A673 (cell line): ENCODE measurements at regions not wholly inside any gene's neighbourhood (a gene's known extent, or its start where the extent isn't known, plus 50 kb on each side); places are given as distances from the start of the nearest gene placed in this dataset.

ENCODE experiments used
- BruUV-seq: library from RNA; stranded (reverse); fragments of 400-500 nt; replicated peaks from 2 replicates; lab custom pipeline; 2021; lab: Mats Ljungman, UMichigan
- CTCF ChIA-PET: fragments of 300-600 bp; sonication (Branson Sonifier 250); formaldehyde crosslinking; loops from one replicate; lab custom pipeline; 2022; ENCODE audit warnings: antibody characterized with exemption; lab: Charles Lee
- POLR2A ChIA-PET: fragments of 300-600 bp; sonication (Branson Sonifier 250); formaldehyde crosslinking; loops from one replicate; lab custom pipeline; 2022; ENCODE audit warnings: antibody characterized with exemption; ENCODE audit not compliant: low non-redundant PET; lab: Charles Lee
- DNase-seq: peaks from one replicate; pipeline ENCODE4 v3.0.0-alpha.2; 2015; ENCODE audit warnings: low spot score
- H3K27ac ChIP-seq: fragments of 200-600 bp; sonication (generic); 2 replicates; pipeline ENCODE4 v1.5.1; 2016; ENCODE audit warnings: mixed run types, low read depth, mild to moderate bottlenecking, mixed read lengths, antibody characterized with exemption, low read length; ENCODE audit not compliant: poor library complexity, severe bottlenecking
- H3K27me3 ChIP-seq: fragments of 200-600 bp; sonication (generic); replicated peaks from 2 replicates; pipeline ENCODE4 v1.6.1; 2017; ENCODE audit warnings: mixed run types, low read depth, mild to moderate bottlenecking, mixed read lengths, antibody characterized with exemption, low read length; ENCODE audit not compliant: insufficient read depth, poor library complexity
- H3K36me3 ChIP-seq: fragments of 200-600 bp; sonication (generic); 2 replicates; pipeline ENCODE4 v1.6.1; 2016; ENCODE audit warnings: mixed run types, mild to moderate bottlenecking, mixed read lengths, antibody characterized with exemption, low read length; ENCODE audit not compliant: insufficient read depth, poor library complexity, severe bottlenecking
- H3K4me1 ChIP-seq: fragments of 200-600 bp; sonication (generic); 2 replicates; pipeline ENCODE4 v1.6.1; 2017; ENCODE audit warnings: mixed run types, mild to moderate bottlenecking, mixed read lengths, antibody characterized with exemption, low read length; ENCODE audit not compliant: insufficient read depth, poor library complexity, severe bottlenecking
- H3K4me3 ChIP-seq: fragments of 200-600 bp; sonication (generic); 2 replicates; pipeline ENCODE4 v1.5.1; 2016; ENCODE audit warnings: low read depth, mixed run types, mild to moderate bottlenecking, mixed read lengths, low read length; ENCODE audit not compliant: poor library complexity, severe bottlenecking
- H3K9me3 ChIP-seq: fragments of 200-600 bp; sonication (generic); 2 replicates; pipeline ENCODE4 v1.6.1; 2016; ENCODE audit warnings: mixed run types, low read depth, mild to moderate bottlenecking, mixed read lengths, antibody characterized with exemption, low read length; ENCODE audit not compliant: poor library complexity, severe bottlenecking
- EZH2 ChIP-seq: fragments of 200-600 bp; sonication (generic); IDR thresholded peaks from 2 replicates; pipeline ENCODE4 v1.6.1; 2017; ENCODE audit warnings: borderline replicate concordance, low read depth, mild to moderate bottlenecking, mixed read lengths, antibody characterized with exemption, low read length; ENCODE audit not compliant: poor library complexity, severe bottlenecking
- intact Hi-C: fragments of 100-400 bp; cut with micrococcal nuclease; formaldehyde crosslinking; loops from one replicate; pipeline ENCODE4 v1.10.0; 2022; ENCODE audit not compliant: unreplicated experiment
- TF ChIP-seq, protein P1 (sequence below): fragments of 300-800, 200-600 bp; sonication (generic); conservative IDR thresholded peaks from 2 replicates; pipeline ENCODE4 v1.5.1; 2017; ENCODE audit warnings: low read depth, mild to moderate bottlenecking, antibody characterized with exemption, low read length, moderate library complexity, mixed read lengths

DNA sequence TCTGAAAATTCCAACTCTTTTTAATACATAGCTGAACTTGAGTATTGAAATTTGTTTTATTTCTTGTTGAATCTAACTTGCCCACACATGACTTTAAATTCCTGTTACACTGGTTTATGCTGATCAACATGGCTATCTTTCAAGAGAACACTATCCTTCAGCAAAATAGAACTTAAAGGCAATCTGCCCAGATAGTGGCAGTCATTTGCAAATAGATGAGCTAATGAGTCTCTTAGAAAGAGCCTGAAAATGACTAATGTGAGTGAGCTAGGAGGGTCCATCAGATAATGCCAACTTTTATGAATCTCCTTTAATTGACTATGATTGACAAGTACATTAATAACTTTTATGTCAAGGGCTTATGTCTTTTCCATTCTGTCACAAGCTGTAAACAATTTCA is 1360.8 kb upstream of the C9orf72 start:
- CTCF ChIA-PET = no interaction called here

DNA sequence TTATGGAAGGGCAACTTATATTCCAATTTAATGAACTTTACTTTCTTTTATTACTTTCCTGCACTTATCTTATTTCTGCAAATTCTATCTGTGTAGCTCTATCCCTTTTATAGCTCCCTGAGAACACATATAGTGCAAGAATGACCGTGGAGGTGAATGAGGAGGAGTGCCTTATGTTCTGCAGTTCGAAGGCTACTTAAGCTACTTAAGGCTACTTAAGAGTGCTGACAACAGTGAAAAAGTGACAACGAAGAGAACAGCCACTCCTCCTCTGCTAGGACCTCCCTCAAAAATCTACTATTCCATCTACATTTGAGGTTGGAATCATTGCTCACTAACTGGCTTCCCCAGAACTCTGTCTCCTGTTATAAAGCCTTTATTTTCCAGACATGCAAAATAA is 1365.7 kb upstream of the C9orf72 start:
- Histone ChIP-seq H3K27me3 (no peaks in the 10 kb centered on the region), H3K4me1 (peaks cover 24% of the 10 kb centered on the region), H3K36me3 (no peaks in the 10 kb centered on the region), H3K4me3 (no peak overlapping the region), H3K27ac (no peak overlapping the region), H3K9me3 (no peaks in the 10 kb centered on the region)
- intact Hi-C loops = no loop called here
- TF ChIP-seq, protein P1, sequence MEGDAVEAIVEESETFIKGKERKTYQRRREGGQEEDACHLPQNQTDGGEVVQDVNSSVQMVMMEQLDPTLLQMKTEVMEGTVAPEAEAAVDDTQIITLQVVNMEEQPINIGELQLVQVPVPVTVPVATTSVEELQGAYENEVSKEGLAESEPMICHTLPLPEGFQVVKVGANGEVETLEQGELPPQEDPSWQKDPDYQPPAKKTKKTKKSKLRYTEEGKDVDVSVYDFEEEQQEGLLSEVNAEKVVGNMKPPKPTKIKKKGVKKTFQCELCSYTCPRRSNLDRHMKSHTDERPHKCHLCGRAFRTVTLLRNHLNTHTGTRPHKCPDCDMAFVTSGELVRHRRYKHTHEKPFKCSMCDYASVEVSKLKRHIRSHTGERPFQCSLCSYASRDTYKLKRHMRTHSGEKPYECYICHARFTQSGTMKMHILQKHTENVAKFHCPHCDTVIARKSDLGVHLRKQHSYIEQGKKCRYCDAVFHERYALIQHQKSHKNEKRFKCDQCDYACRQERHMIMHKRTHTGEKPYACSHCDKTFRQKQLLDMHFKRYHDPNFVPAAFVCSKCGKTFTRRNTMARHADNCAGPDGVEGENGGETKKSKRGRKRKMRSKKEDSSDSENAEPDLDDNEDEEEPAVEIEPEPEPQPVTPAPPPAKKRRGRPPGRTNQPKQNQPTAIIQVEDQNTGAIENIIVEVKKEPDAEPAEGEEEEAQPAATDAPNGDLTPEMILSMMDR = no peak
- TF ChIP-seq EZH2 = no peak
- POLR2A ChIA-PET = no interaction called here
- BruUV-seq = no TSS peak
- CTCF ChIA-PET = no interaction called here
- DNase-seq = no peak

More for the DNA sequence above, 1360.8 kb upstream of the C9orf72 start:
- POLR2A ChIA-PET = no interaction called here
- H3K4me1 ChIP-seq = peaks cover 20% of the 10 kb centered on the region
- no TSS peak for BruUV-seq
- no peaks in the 10 kb centered on the region for H3K36me3 ChIP-seq
- no peaks in the 10 kb centered on the region for H3K9me3 ChIP-seq
- no peak overlapping the region for H3K4me3 ChIP-seq
- no peak for DNase-seq
- no peak overlapping the region for H3K27ac ChIP-seq
- intact Hi-C loops = no loop called here
- H3K27me3 ChIP-seq = no peaks in the 10 kb centered on the region
- TF ChIP-seq, protein P1 = no peak
- no peak for TF ChIP-seq EZH2

DNA sequence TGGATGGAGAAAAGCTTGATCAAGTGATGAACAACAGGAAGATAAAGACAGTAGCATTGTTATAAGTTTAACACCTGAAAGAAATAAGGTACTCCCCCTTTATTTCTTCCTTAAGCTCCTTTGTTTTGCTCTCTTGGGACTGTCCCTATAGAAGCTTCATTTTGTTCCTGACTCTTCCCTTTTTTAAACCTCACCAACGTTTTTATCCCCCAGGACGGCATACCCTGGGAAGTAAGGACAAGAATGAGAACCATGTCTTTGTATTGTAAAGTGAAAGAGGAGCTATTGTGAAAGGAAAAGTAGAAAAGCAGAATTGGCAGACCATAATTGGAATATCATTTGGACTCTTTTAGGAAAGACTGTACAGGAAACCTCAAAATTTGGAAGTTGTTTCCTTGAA is 1368.6 kb upstream of the C9orf72 start:
- H3K36me3 ChIP-seq = no peaks in the 10 kb centered on the region
- H3K27me3 ChIP-seq = no peaks in the 10 kb centered on the region
- no TSS peak for BruUV-seq
- no peak for DNase-seq
- TF ChIP-seq, protein P1 = no peak
- TF ChIP-seq EZH2 = no peak
- H3K4me1 ChIP-seq = peaks cover 17% of the 10 kb centered on the region
- no peak overlapping the region for H3K27ac ChIP-seq
- no peaks in the 10 kb centered on the region for H3K9me3 ChIP-seq
- no peak overlapping the region for H3K4me3 ChIP-seq
- intact Hi-C loops = no loop called here
- POLR2A ChIA-PET = no interaction called here
- CTCF ChIA-PET = no interaction called here
